ENCODE measurements at regions not wholly inside any gene's neighbourhood (a gene's known extent, or its start where the extent isn't known, plus 50 kb on each side); places are given as distances from the start of the nearest gene placed in this dataset.
"Not testable (repeated sequence)": the region's sequence is repeated elsewhere in the genome, so short reads cannot be mapped to it uniquely, and the experiment has no call there.

GRCh38 chr5:36802187-36802586 lies 74.4 kb upstream of the NIPBL start:
- TF ChIP-seq, protein P1, sequence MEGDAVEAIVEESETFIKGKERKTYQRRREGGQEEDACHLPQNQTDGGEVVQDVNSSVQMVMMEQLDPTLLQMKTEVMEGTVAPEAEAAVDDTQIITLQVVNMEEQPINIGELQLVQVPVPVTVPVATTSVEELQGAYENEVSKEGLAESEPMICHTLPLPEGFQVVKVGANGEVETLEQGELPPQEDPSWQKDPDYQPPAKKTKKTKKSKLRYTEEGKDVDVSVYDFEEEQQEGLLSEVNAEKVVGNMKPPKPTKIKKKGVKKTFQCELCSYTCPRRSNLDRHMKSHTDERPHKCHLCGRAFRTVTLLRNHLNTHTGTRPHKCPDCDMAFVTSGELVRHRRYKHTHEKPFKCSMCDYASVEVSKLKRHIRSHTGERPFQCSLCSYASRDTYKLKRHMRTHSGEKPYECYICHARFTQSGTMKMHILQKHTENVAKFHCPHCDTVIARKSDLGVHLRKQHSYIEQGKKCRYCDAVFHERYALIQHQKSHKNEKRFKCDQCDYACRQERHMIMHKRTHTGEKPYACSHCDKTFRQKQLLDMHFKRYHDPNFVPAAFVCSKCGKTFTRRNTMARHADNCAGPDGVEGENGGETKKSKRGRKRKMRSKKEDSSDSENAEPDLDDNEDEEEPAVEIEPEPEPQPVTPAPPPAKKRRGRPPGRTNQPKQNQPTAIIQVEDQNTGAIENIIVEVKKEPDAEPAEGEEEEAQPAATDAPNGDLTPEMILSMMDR (IDR thresholded peaks at IDR 0.05; ENCODE audit: insufficient read depth, low read length, poor library complexity, severe bottlenecking): no peak
- H3K27me3 ChIP-seq (ENCODE audit: control insufficient read depth, insufficient read depth, low read length): no peaks in the 10 kb centered on the region

GRCh38 chr5:36813249-36813648 lies 63.3 kb upstream of the NIPBL start:
- not testable (repeated sequence) for H3K36me3 ChIP-seq (ENCODE audit: control insufficient read depth, insufficient read depth, low read length); DNase-seq (ENCODE audit: low read depth); H3K4me3 ChIP-seq (ENCODE audit: low read depth, low read length); H3K27me3 ChIP-seq (ENCODE audit: control insufficient read depth, insufficient read depth, low read length)

More at GRCh38 chr5:36802187-36802586, 74.4 kb upstream of the NIPBL start:
- DNase-seq (ENCODE audit: low read depth): no peak
- Histone ChIP-seq H3K4me3 (ENCODE audit: low read depth, low read length) (no peak overlapping the region), H3K36me3 (ENCODE audit: control insufficient read depth, insufficient read depth, low read length) (no peaks in the 10 kb centered on the region)

DNA sequence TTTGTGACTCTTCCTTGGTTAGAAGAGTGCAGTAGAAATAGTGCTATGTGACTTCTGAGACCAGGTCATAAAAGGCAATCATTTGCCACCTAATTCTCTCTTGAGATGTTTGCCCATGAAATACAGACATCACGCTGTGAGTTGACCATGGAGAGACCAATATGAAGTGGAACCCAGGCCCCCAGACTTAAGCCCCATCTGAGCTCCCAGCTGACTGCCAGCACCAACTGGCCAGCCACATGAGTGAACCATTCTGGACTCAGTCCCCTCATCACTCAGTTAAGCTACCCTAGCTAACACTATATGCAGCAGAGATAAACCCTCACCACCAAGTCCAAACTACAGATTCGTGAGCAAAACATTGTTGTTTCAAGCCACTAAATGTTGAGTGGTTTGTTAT lies 60.7 kb upstream of the NIPBL start:
- H3K27me3 ChIP-seq (ENCODE audit: control insufficient read depth, insufficient read depth, low read length): no peaks in the 10 kb centered on the region
- H3K36me3 ChIP-seq (ENCODE audit: control insufficient read depth, insufficient read depth, low read length): no peaks in the 10 kb centered on the region
- no peak for DNase-seq (ENCODE audit: low read depth)
- TF ChIP-seq, protein P1 (IDR thresholded peaks at IDR 0.05; ENCODE audit: insufficient read depth, low read length, poor library complexity, severe bottlenecking): no peak
- no peak overlapping the region for H3K4me3 ChIP-seq (ENCODE audit: low read depth, low read length)

DNA sequence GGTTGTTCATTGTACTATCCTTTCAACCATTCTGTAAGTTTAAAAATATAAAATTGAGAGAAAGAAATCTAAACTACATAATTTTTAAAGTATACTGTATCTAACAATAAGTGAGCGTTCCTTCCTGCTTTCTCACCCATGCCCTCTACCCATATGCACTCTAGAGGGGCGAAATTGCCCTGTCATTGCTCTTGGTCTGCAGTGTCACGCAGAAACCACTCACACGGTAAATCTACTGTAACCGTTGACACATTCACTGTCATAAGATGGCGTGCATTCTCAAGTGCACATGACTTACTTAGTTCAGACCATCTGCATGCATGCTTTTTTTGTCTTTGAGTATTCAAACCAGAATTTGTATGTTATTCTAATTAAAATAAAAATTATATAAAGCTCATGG lies 55.7 kb upstream of the NIPBL start:
- no peak for DNase-seq (ENCODE audit: low read depth)
- Histone ChIP-seq H3K36me3 (ENCODE audit: control insufficient read depth, insufficient read depth, low read length) (no peaks in the 10 kb centered on the region), H3K27me3 (ENCODE audit: control insufficient read depth, insufficient read depth, low read length) (no peaks in the 10 kb centered on the region), H3K4me3 (ENCODE audit: low read depth, low read length) (no peak overlapping the region)
- TF ChIP-seq, protein P1 (IDR thresholded peaks at IDR 0.05; ENCODE audit: insufficient read depth, low read length, poor library complexity, severe bottlenecking): no peak

DNA sequence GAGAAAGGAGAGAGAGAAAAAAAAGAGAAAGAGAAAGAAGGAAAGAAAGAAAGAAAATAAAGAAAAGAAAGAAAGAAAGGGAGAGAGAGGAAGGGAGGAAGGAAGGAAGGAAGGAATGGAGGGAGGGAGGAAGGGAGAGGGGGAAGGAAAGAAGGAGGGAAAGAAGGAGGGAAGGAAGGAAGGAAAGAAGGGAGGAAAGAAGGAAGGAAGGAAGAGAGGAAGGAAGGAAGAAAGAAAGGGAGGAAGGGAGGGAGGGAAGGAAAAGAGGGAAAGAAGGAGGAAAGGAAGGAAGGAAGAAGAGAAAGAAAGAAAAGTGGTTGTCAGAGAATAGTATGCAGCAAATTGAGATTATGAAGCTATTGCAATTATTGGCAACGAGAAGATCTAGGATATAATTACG lies 49.9 kb upstream of the NIPBL start:
- H3K27me3 ChIP-seq (ENCODE audit: control insufficient read depth, insufficient read depth, low read length): no peaks in the 10 kb centered on the region
- H3K4me3 ChIP-seq (ENCODE audit: low read depth, low read length): no peak overlapping the region
- H3K36me3 ChIP-seq (ENCODE audit: control insufficient read depth, insufficient read depth, low read length): no peaks in the 10 kb centered on the region
- DNase-seq (ENCODE audit: low read depth): no peak
- TF ChIP-seq, protein P1 (IDR thresholded peaks at IDR 0.05; ENCODE audit: insufficient read depth, low read length, poor library complexity, severe bottlenecking): no peak

All from kidney epithelial cell (primary cell).